ENCODE measurements at regions not wholly inside any gene's neighbourhood (a gene's known extent, or its start where the extent isn't known, plus 50 kb on each side); places are given as distances from the start of the nearest gene placed in this dataset.

DNA sequence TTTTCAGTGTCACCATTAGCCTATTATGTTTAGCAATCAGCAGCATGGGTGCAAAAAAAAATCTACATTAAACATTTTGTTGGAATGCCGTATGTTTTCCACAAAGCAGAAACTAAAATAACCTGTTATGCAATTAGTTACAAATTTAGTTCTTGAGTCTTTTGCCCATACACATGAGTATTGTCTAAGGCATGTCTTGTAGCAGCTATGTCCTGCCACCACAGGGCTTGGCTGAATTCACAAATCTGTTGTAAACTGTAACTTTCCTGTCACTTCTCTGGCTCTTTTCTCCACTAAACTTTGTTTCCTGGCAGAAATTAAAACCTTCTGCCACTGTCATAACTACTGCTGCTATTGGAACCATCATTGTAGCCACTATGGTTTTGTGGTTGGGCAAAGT lies 277.9 kb upstream of the SPRY2 start:
- no TSS peak for BruUV-seq (replicated peaks)
- no peaks in the 10 kb centered on the region for H3K79me2 ChIP-seq (ENCODE audit: control insufficient read depth, insufficient read depth, low read length)
- FAIRE-seq, result no peak
- no peaks in the 10 kb centered on the region for H4K20me1 ChIP-seq (ENCODE audit: control insufficient read depth, insufficient read depth)
- H3K4me3 ChIP-seq, result no peak overlapping the region
- intact Hi-C loops (cut with micrococcal nuclease; ENCODE audit: unreplicated experiment) (no loop called here), in situ Hi-C loops (cut with MboI) (no loop called here)
- no peak overlapping the region for H2AFZ ChIP-seq (ENCODE audit: control insufficient read depth, low read depth, low read length)
- WGBS (ENCODE audit: insufficient coverage, insufficient replicate concordance, low lambda C conversion rate, missing lambda C conversion rate), result 0% methylated on average over 1 of the region's 1 CpG
- SMC1A ChIA-PET (ENCODE audit: uncharacterized antibody, unreplicated experiment), result interaction anchor here (1.1 to 2.7 kb wide), 6 partner anchors 8 to 272 kb away, joined by 3 to 11 read pairs (median 4); no protein-coding TSS in a partner anchor
- TF ChIP-seq PAX5 (IDR thresholded peaks at IDR 0.05; ENCODE audit: borderline replicate concordance, low read depth, low read length) (no peak), TBL1XR1 (IDR thresholded peaks at IDR 0.05; ENCODE audit: low read depth, low read length) (no peak), KLF5 (IDR thresholded peaks at IDR 0.05; ENCODE audit: partially characterized antibody) (no peak), BRCA1 (IDR thresholded peaks at IDR 0.05; ENCODE audit: low read depth, low read length) (no peak), TCF3 (IDR thresholded peaks at IDR 0.05; ENCODE audit: borderline replicate concordance, insufficient read depth, low read depth, low read length) (no peak), SUPT20H (IDR thresholded peaks at IDR 0.05; ENCODE audit: borderline replicate concordance, control insufficient read depth, low read depth, low read length) (no peak), MEF2B (IDR thresholded peaks at IDR 0.05; ENCODE audit: partially characterized antibody, poor library complexity, severe bottlenecking) (no peak), ZZZ3 (IDR thresholded peaks at IDR 0.05; ENCODE audit: control insufficient read depth, insufficient read length, low read depth) (no peak), RAD21 (IDR thresholded peaks at IDR 0.05; ENCODE audit: insufficient read depth, low read depth, low read length) (no peak), ASH2L (IDR thresholded peaks at IDR 0.05; ENCODE audit: borderline replicate concordance, low read depth) (no peak), ZNF217 (IDR thresholded peaks at IDR 0.05) (no peak), MEF2A (IDR thresholded peaks at IDR 0.05; ENCODE audit: insufficient read depth, low read depth, low read length) (no peak), SMAD5 (IDR thresholded peaks at IDR 0.05; ENCODE audit: low read depth) (no peak), RFX5 (IDR thresholded peaks at IDR 0.05; ENCODE audit: low read depth, low read length) (no peak), ETV6 (conservative IDR thresholded peaks at IDR 0.05 in 1 of 2, IDR thresholded peaks at IDR 0.05 in 1 of 2; ENCODE audit: borderline replicate concordance in 1 of 2, low read depth in 1 of 2) (no peak), DPF2 (IDR thresholded peaks at IDR 0.05) (no peak), HDAC2 (IDR thresholded peaks at IDR 0.05) (no peak), JUNB (IDR thresholded peaks at IDR 0.05) (no peak), E4F1 (IDR thresholded peaks at IDR 0.05; ENCODE audit: borderline replicate concordance, partially characterized antibody) (no peak), CHD1 (IDR thresholded peaks at IDR 0.05; ENCODE audit: low read depth, low read length) (no peak)
- RAD21 ChIA-PET (ENCODE audit: unreplicated experiment), result no interaction called here
- no peak for ATAC-seq
- no peaks in the 10 kb centered on the region for H3K4me1 ChIP-seq (ENCODE audit: control insufficient read depth, insufficient read depth, low read length)
- no peak overlapping the region for H3K4me2 ChIP-seq (ENCODE audit: control insufficient read depth, insufficient read depth)
- no peak for DNase-seq (ENCODE audit: low read depth, low spot score)
- no peak overlapping the region for H3K27ac ChIP-seq (ENCODE audit: control insufficient read depth, insufficient read depth)
- no peaks in the 10 kb centered on the region for H3K36me3 ChIP-seq (ENCODE audit: control insufficient read depth in 2 of 2, insufficient read depth in 2 of 2, low read length in 1 of 2)
- POLR2A ChIA-PET, result no interaction called here
- H3K9ac ChIP-seq (ENCODE audit: control insufficient read depth, insufficient read depth, low read length), result no peak overlapping the region
- no peaks in the 10 kb centered on the region for H3K9me3 ChIP-seq (replicated peaks; ENCODE audit: control insufficient read depth, insufficient read depth, low read length)
- H3K27me3 ChIP-seq (replicated peaks in 1 of 2; ENCODE audit: control insufficient read depth in 2 of 2, insufficient read depth in 2 of 2, low read length in 1 of 2), result no peaks in the 10 kb centered on the region
- CTCF ChIA-PET, result interaction anchor here (1.0 to 2.0 kb wide), 2 partner anchors 8 to 16 kb away, joined by 3 to 8 read pairs; no protein-coding TSS in a partner anchor

All from GM12878 (cell line).